Body of pancreas (tissue), 4 donors: ENCODE measurements at regions not wholly inside any gene's neighbourhood (a gene's known extent, or its start where the extent isn't known, plus 50 kb on each side); places are given as distances from the start of the nearest gene placed in this dataset.

Experiments used
- ATAC-seq: fragments of 150-250 bp; one replicate; pipeline ENCODE4 v1.9.1; 2016
- DNase-seq, 4 donors: peaks; one replicate each; pipeline ENCODE4 v3.0.0-alpha.2; 2019
- H3K27ac ChIP-seq, 4 donors: fragments of 200-600 bp; sonication (generic); 1 replicate in 3 of 4; 2 replicates in 1 of 4; pipeline versions ENCODE4 v1.5.1 to v1.6.1; 2016 to 2019; ENCODE audit warnings: mild to moderate bottlenecking in 1 of 4, mixed read lengths in 1 of 4, moderate library complexity in 1 of 4
- H3K27me3 ChIP-seq, 2 donors: fragments of 200-600 bp; sonication (generic); one replicate each; pipeline ENCODE4 v1.6.0; 2016; ENCODE audit warnings: mild to moderate bottlenecking in 1 of 2
- H3K36me3 ChIP-seq, 2 donors: fragments of 200-600 bp; sonication (generic); replicated peaks in 1 of 2; 2 replicates each; pipeline ENCODE4 v1.5.1; 2016; ENCODE audit warnings: low read depth in 2 of 2; ENCODE audit not compliant: insufficient read depth in 1 of 2
- H3K4me1 ChIP-seq: fragments of 200-600 bp; sonication (generic); one replicate; pipeline ENCODE4 v1.6.0; 2016
- H3K4me3 ChIP-seq, 2 donors: fragments of 200-600 bp; sonication (generic); 1 replicate in 1 of 2; 2 replicates in 1 of 2; pipeline ENCODE4 v1.5.1; 2016 to 2019
- H3K9me3 ChIP-seq, 3 donors: fragments of 200-600 bp; sonication (generic); 1 replicate in 2 of 3; 2 replicates in 1 of 3; pipeline ENCODE4 v1.5.1; 2016
- POLR2A ChIP-seq, 3 donors: fragments of 450-650 bp; IDR thresholded peaks; one replicate each; pipeline ENCODE4 v1.6.1; 2016; ENCODE audit warnings: antibody characterized with exemption in 3 of 3, mild to moderate bottlenecking in 2 of 3
- WGBS, 2 donors: methylation state at CpG; one replicate each; pipeline ENCODE4 v1.1.5; 2017; 5-methylcytosine and 5-hydroxymethylcytosine counted together
- intact Hi-C: fragments of 100-400 bp; cut with DNase I; formaldehyde crosslinking; loops from one replicate; pipeline ENCODE4 v1.15.1; 2023
- TF ChIP-seq, protein P1 (sequence below), 7 experiments: fragments of 450-650 bp in 4 of 7; fragments of 200-600 bp in 3 of 7; sonication (generic) in 3 of 7; IDR thresholded peaks; one replicate each; pipeline ENCODE4 v1.5.1; 2016 to 2019; ENCODE audit warnings: antibody characterized with exemption in 7 of 7

DNA sequence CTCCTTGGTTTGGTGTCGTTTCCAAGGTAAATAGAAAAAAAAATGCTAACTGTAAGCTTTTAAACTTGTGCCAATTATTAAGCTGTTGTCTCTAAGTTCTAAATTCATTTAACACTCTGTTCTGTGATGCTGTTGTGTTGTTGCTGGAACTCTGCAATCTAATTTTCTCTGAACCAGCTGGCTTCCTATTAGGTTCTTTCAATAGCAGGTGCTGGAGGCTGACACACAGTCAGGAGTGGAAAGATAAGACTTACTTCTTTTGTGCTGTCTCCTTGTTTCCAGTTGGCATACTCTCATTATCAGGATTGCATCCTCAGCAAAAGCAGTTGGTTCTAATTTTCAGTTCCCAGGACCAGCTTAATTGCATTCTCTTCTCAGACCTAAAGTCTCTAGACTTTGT, 1252.6 kb upstream of the NUDT12 start:
- no peak for ATAC-seq
- no peak for TF ChIP-seq POLR2A (IDR thresholded peaks at IDR 0.05)
- TF ChIP-seq, protein P1, sequence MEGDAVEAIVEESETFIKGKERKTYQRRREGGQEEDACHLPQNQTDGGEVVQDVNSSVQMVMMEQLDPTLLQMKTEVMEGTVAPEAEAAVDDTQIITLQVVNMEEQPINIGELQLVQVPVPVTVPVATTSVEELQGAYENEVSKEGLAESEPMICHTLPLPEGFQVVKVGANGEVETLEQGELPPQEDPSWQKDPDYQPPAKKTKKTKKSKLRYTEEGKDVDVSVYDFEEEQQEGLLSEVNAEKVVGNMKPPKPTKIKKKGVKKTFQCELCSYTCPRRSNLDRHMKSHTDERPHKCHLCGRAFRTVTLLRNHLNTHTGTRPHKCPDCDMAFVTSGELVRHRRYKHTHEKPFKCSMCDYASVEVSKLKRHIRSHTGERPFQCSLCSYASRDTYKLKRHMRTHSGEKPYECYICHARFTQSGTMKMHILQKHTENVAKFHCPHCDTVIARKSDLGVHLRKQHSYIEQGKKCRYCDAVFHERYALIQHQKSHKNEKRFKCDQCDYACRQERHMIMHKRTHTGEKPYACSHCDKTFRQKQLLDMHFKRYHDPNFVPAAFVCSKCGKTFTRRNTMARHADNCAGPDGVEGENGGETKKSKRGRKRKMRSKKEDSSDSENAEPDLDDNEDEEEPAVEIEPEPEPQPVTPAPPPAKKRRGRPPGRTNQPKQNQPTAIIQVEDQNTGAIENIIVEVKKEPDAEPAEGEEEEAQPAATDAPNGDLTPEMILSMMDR (IDR thresholded peaks at IDR 0.05): no peak
- no peaks in the 10 kb centered on the region for H3K36me3 ChIP-seq
- WGBS, 2 donors: 0 to 13% methylated on average over 1 of the region's 1 CpG
- intact Hi-C loops: no loop called here
- DNase-seq: no peak
- H3K9me3 ChIP-seq: no peaks in the 10 kb centered on the region
- no peak overlapping the region for H3K4me3 ChIP-seq
- no peaks in the 10 kb centered on the region for H3K27me3 ChIP-seq
- no peaks in the 10 kb centered on the region for H3K4me1 ChIP-seq
- H3K27ac ChIP-seq: no peak overlapping the region

- TF ChIP-seq, protein P1 (IDR thresholded peaks at IDR 0.05): peak; percentile 6 to 61 (median 51)
- no peak for TF ChIP-seq POLR2A (IDR thresholded peaks at IDR 0.05)
- Histone ChIP-seq H3K27me3 (no peaks in the 10 kb centered on the region), H3K36me3 (no peaks in the 10 kb centered on the region), H3K9me3 (no peaks in the 10 kb centered on the region), H3K27ac (no peak overlapping the region), H3K4me1 (no peaks in the 10 kb centered on the region), H3K4me3 (no peak overlapping the region)
- peak; percentile 53 for ATAC-seq
- 37 to 61% methylated on average over 4 of the region's 4 CpGs for WGBS, 2 donors
- DNase-seq: peak; percentile 17 to 41 (median 23)
- intact Hi-C loops: no loop called here
These were observed 1238.0 kb upstream of the NUDT12 start for GRCh38 chr5:104800440-104801048.

- Histone ChIP-seq H3K9me3 (no peaks in the 10 kb centered on the region), H3K36me3 (no peaks in the 10 kb centered on the region), H3K27ac (no peak overlapping the region), H3K4me1 (no peaks in the 10 kb centered on the region), H3K4me3 (no peak overlapping the region), H3K27me3 (no peaks in the 10 kb centered on the region)
- TF ChIP-seq, protein P1 (IDR thresholded peaks at IDR 0.05): no peak
- TF ChIP-seq POLR2A (IDR thresholded peaks at IDR 0.05): no peak
- DNase-seq (no peak), ATAC-seq (no peak)
- intact Hi-C loops: no loop called here
These were observed 1231.1 kb upstream of the NUDT12 start for GRCh38 chr5:104793755-104794080.

- Histone ChIP-seq H3K36me3 (no peaks in the 10 kb centered on the region), H3K9me3 (no peaks in the 10 kb centered on the region), H3K27me3 (no peaks in the 10 kb centered on the region), H3K27ac (no peak overlapping the region), H3K4me1 (no peaks in the 10 kb centered on the region), H3K4me3 (no peak overlapping the region)
- DNase-seq (no peak), ATAC-seq (no peak)
- intact Hi-C loops: no loop called here
- TF ChIP-seq POLR2A (IDR thresholded peaks at IDR 0.05): no peak
- TF ChIP-seq, protein P1 (IDR thresholded peaks at IDR 0.05): no peak
- 55 to 65% methylated on average over 4 of the region's 4 CpGs for WGBS, 2 donors
These were observed 1230.6 kb upstream of the NUDT12 start for GRCh38 chr5:104793031-104793754.

DNA sequence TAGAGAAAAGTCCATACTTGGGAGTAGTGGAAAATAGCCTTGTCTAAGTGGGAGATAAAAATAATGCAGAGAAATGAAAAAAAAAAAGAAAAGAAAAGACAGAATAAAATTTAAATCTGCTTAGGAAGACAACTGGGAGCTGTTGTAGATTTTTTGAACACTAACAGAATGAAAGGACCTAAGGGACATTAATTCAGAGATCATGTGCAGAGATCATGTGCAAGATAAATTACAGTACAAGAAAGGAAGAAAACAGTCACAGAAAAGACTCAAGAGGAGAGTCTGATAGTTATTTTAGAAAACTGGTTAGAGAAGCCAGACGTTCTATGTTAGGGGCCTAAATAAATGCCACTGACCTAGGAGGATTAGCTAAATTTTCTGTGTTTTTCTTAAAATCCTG, 1226.8 kb upstream of the NUDT12 start:
- H3K9me3 ChIP-seq: no peaks in the 10 kb centered on the region
- H3K36me3 ChIP-seq: no peaks in the 10 kb centered on the region
- H3K27me3 ChIP-seq: no peaks in the 10 kb centered on the region
- DNase-seq (no peak), ATAC-seq (no peak)
- no peak overlapping the region for H3K27ac ChIP-seq
- H3K4me1 ChIP-seq: no peaks in the 10 kb centered on the region
- intact Hi-C loops: no loop called here
- no peak overlapping the region for H3K4me3 ChIP-seq
- 36 to 38% methylated on average over 1 of the region's 1 CpG for WGBS, 2 donors
- TF ChIP-seq, protein P1 (IDR thresholded peaks at IDR 0.05): no peak
- TF ChIP-seq POLR2A (IDR thresholded peaks at IDR 0.05): no peak
